Colonic mucosa (tissue), 4 donors: ENCODE measurements at regions not wholly inside any gene's neighbourhood (a gene's known extent, or its start where the extent isn't known, plus 50 kb on each side); places are given as distances from the start of the nearest gene placed in this dataset.
"Not testable (repeated sequence)": the region's sequence is repeated elsewhere in the genome, so short reads cannot be mapped to it uniquely, and the experiment has no call there.

ENCODE experiments used
- DNase-seq: peaks from one replicate; pipeline ENCODE4 v3.0.0-alpha.2; 2020
- H3K27ac ChIP-seq: fragments of 200-600 bp; one replicate; pipeline ENCODE4 v1.8.0; 2021
- H3K27me3 ChIP-seq: fragments of 200-600 bp; one replicate; pipeline ENCODE4 v1.8.0; 2021
- H3K36me3 ChIP-seq: fragments of 200-600 bp; one replicate; pipeline ENCODE4 v1.8.0; 2021
- H3K4me1 ChIP-seq: fragments of 200-600 bp; one replicate; pipeline ENCODE4 v1.8.0; 2021; ENCODE audit warnings: mild to moderate bottlenecking
- H3K4me3 ChIP-seq: fragments of 200-600 bp; one replicate; pipeline ENCODE4 v1.8.0; 2021
- H3K9ac ChIP-seq, 2 donors: one replicate each; pipeline ENCODE4 v1.7.0; 2013; ENCODE audit warnings: control low read depth in 2 of 2, low read depth in 2 of 2, low read length in 2 of 2
- H3K9me3 ChIP-seq: fragments of 200-600 bp; one replicate; pipeline ENCODE4 v1.8.0; 2021
- intact Hi-C: fragments of 100-400 bp; cut with DNase I; formaldehyde crosslinking; loops from one replicate; pipeline ENCODE4 v1.14.1; 2022
- TF ChIP-seq, protein P1 (sequence below): fragments of 200-600 bp; IDR thresholded peaks from one replicate; pipeline ENCODE4 v1.8.0; 2022; ENCODE audit warnings: antibody characterized with exemption, mild to moderate bottlenecking
- donor health status: healthy.
- donor health status: DM: no; HTN: no; CAD: no.
- donor health status: DM: no; HTN: no; CAD: no.

DNA sequence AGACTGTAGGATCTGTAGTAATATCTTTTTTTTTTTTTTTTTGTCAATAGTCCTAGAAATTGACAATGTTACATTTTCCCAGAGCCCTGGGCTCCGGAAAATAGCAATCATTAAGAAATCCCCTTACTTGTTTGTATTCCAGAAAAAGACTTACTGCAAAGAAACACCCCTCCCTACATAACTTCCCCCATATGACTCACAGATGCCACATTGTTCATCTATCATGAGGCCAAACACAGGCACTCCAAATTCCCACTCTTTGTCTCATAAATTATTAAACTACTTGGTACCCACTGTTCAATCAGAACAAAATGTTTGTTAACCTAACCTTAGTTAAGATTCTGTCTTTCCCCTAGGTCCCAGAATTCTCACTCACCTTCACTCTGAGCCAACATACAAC is 53.5 kb downstream of the TEX51 start:
- Histone ChIP-seq H3K9ac (no peak overlapping the region), H3K4me1 (no peaks in the 10 kb centered on the region), H3K4me3 (no peak overlapping the region), H3K36me3 (no peaks in the 10 kb centered on the region), H3K27me3 (no peaks in the 10 kb centered on the region), H3K9me3 (no peaks in the 10 kb centered on the region), H3K27ac (no peak overlapping the region)
- intact Hi-C loops, result no loop called here
- TF ChIP-seq, protein P1, sequence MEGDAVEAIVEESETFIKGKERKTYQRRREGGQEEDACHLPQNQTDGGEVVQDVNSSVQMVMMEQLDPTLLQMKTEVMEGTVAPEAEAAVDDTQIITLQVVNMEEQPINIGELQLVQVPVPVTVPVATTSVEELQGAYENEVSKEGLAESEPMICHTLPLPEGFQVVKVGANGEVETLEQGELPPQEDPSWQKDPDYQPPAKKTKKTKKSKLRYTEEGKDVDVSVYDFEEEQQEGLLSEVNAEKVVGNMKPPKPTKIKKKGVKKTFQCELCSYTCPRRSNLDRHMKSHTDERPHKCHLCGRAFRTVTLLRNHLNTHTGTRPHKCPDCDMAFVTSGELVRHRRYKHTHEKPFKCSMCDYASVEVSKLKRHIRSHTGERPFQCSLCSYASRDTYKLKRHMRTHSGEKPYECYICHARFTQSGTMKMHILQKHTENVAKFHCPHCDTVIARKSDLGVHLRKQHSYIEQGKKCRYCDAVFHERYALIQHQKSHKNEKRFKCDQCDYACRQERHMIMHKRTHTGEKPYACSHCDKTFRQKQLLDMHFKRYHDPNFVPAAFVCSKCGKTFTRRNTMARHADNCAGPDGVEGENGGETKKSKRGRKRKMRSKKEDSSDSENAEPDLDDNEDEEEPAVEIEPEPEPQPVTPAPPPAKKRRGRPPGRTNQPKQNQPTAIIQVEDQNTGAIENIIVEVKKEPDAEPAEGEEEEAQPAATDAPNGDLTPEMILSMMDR, result no peak
- no peak for DNase-seq

DNA sequence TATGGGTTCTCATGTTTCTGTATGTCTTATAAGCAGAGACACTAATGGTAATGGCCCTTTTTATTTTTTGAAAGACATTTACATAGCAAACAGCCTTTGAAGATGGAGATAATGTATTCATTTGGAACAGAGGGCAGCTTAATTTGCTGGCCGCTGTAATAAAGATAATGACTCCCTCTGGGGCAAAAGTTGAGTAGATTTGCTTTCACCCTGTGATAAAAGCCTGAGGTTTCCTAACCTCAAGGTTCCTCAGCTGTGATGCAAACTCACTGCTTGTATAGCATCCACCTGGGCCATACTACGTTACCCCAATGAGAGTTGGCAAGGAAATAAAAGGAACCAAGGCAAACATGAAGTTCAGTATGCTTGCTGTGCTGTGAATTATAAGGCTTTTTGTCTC is 54.8 kb downstream of the TEX51 start:
- Histone ChIP-seq H3K9me3 (no peaks in the 10 kb centered on the region), H3K9ac (no peak overlapping the region), H3K4me3 (no peak overlapping the region), H3K4me1 (no peaks in the 10 kb centered on the region), H3K36me3 (no peaks in the 10 kb centered on the region), H3K27me3 (no peaks in the 10 kb centered on the region), H3K27ac (no peak overlapping the region)
- intact Hi-C loops, result no loop called here
- TF ChIP-seq, protein P1, result no peak
- DNase-seq, result no peak

DNA sequence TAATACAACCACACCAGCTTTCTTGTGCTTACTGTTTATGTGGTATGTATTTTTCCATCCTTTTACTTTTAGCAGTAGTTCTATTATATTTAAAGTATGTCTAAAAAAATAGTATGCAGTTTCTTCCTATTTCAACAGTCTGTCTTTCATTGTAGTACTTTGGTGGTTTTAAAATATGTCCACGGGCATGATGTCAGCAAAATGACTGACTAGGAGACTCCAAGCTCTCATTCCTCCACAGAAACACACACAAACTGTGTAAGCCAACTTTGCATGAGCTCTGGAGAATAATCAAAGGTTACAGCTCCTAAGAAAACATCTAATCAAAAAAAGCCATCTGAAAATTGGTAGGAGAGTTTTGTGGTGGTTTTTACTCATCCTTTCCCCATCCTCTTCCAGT is 56.1 kb downstream of the TEX51 start:
- intact Hi-C loops, result no loop called here
- H3K4me3 ChIP-seq, result no peak overlapping the region
- H3K36me3 ChIP-seq, result no peaks in the 10 kb centered on the region
- H3K27ac ChIP-seq, result no peak overlapping the region
- no peak overlapping the region for H3K9ac ChIP-seq
- H3K27me3 ChIP-seq, result no peaks in the 10 kb centered on the region
- H3K4me1 ChIP-seq, result no peaks in the 10 kb centered on the region
- TF ChIP-seq, protein P1, result no peak
- H3K9me3 ChIP-seq, result no peaks in the 10 kb centered on the region
- DNase-seq, result no peak

DNA sequence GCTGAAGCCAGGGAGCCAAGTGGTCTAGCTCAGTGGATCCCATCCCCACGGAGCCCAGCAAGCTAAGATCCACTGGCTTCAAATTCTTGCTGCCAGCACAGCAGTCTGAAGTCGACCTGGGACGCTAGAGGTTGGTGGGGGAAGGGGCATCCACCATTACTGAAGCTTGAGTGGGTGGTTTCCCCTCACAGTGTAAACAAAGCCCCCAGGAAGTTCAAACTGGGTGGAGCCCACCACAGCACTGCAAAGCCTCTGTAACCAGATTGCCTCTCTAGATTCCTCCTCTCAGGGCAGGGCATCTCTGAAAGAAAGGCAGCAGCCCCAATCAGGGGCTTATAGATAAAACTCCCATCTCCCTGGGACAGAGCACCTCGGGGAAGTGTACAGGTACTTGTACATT is 58.1 kb downstream of the TEX51 start:
- H3K9me3 ChIP-seq, intact Hi-C loops, DNase-seq, H3K36me3 ChIP-seq, H3K4me3 ChIP-seq, H3K27me3 ChIP-seq, H3K4me1 ChIP-seq, H3K27ac ChIP-seq, H3K9ac ChIP-seq: not testable (repeated sequence)

DNA sequence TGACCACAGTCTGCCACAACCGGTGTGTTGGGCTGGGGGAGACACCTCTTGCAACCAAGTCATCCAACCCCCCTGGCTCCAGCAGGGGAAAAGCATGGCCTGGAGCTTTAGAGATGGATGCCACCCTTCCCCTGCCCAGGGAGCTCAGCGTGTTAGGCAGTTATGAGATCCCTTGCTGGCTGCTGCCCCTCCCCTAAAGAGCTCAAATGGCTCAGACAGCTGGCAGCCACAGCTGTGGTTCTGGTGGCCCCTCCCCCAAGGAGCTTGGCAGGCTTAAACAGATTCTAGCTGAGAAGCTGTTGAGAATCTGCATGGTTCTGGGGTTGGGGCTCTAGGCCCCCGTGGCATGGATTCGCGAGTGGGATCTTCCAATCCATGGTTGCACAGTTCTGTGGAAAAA is 64.7 kb downstream of the TEX51 start:
- intact Hi-C loops, result no loop called here
- Histone ChIP-seq H3K27me3 (no peaks in the 10 kb centered on the region), H3K9me3 (no peaks in the 10 kb centered on the region), H3K9ac (no peak overlapping the region), H3K4me1 (no peaks in the 10 kb centered on the region), H3K27ac (no peak overlapping the region), H3K36me3 (no peaks in the 10 kb centered on the region), H3K4me3 (no peak overlapping the region)
- TF ChIP-seq, protein P1, result no peak
- no peak for DNase-seq

DNA sequence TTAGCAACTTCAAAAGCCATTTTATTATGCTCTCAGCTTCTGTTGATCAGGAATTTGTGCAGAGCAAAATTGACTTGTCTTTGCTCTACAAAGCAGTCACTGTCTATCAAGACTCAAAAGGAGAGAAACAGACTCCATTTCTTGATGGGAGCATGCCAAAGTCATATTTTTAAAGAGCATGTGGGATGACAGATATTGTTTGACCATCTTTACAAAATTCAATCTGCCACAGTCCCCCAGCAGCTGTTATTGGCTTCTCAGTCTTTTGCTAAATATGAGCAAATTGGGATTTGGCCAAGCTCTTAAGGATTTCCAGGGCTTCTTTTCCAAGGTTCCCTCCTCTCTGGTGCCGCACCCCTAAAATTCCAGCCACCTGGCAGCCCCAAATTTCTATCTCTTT is 67.9 kb downstream of the TEX51 start:
- no peak for DNase-seq

More for the DNA sequence above, 67.9 kb downstream of the TEX51 start:
- Histone ChIP-seq H3K4me3 (no peak overlapping the region), H3K9me3 (no peaks in the 10 kb centered on the region), H3K9ac (no peak overlapping the region), H3K36me3 (no peaks in the 10 kb centered on the region), H3K4me1 (no peaks in the 10 kb centered on the region), H3K27me3 (no peaks in the 10 kb centered on the region), H3K27ac (no peak overlapping the region)
- intact Hi-C loops, result no loop called here
- TF ChIP-seq, protein P1, result no peak
